Uterus (tissue), 3 donors: ENCODE measurements at regions not wholly inside any gene's neighbourhood (a gene's known extent, or its start where the extent isn't known, plus 50 kb on each side); places are given as distances from the start of the nearest gene placed in this dataset.

Experiments used
- DNase-seq, 2 donors: peaks; one replicate each; pipeline ENCODE4 v3.0.0-alpha.2; 2019 to 2020
- H3K27ac ChIP-seq, 2 donors: fragments of 200-600 bp; sonication (generic); 1 replicate in 1 of 2; 2 replicates in 1 of 2; pipeline ENCODE4 v1.5.1; 2016 to 2018
- H3K27me3 ChIP-seq, 2 donors: fragments of 200-600 bp; sonication (generic); one replicate each; pipeline ENCODE4 v1.5.1; 2018 to 2019; ENCODE audit warnings: control low read depth in 1 of 2
- H3K36me3 ChIP-seq, 2 donors: fragments of 200-600 bp; sonication (generic); one replicate each; pipeline ENCODE4 v1.5.1; 2019; ENCODE audit warnings: control low read depth in 1 of 2
- H3K4me1 ChIP-seq, 2 donors: fragments of 200-600 bp; sonication (generic); one replicate each; pipeline ENCODE4 v1.5.1; 2018 to 2019; ENCODE audit warnings: control low read depth in 1 of 2
- H3K4me3 ChIP-seq, 2 donors: fragments of 200-600 bp; sonication (generic); 1 replicate in 1 of 2; 2 replicates in 1 of 2; pipeline ENCODE4 v1.5.1; 2018 to 2019; ENCODE audit warnings: mild to moderate bottlenecking in 1 of 2
- H3K9me3 ChIP-seq, 2 donors: fragments of 200-600 bp; sonication (generic); one replicate each; pipeline ENCODE4 v1.5.1; 2019; ENCODE audit warnings: control low read depth in 1 of 2
- CTCF ChIP-seq, 4 experiments: fragments of 200-600 bp in 2 of 4; fragments of 450-650 bp in 2 of 4; sonication (generic) in 2 of 4; IDR thresholded peaks; one replicate each; pipeline ENCODE4 v1.5.1; 2016 to 2019; ENCODE audit warnings: antibody characterized with exemption in 4 of 4, mild to moderate bottlenecking in 2 of 4, moderate library complexity in 1 of 4
- POLR2A ChIP-seq, 2 donors: fragments of 450-650 bp; IDR thresholded peaks; one replicate each; pipeline ENCODE4 v1.6.1; 2016; ENCODE audit warnings: antibody characterized with exemption in 2 of 2, mild to moderate bottlenecking in 1 of 2, moderate library complexity in 1 of 2
- intact Hi-C: fragments of 100-400 bp; cut with DNase I; formaldehyde crosslinking; loops from one replicate; pipeline ENCODE4 v1.15.1; 2023; ENCODE audit warnings: low total_unique reads
- donor health status: DM: yes; HTN: yes; CAD: no.

- Histone ChIP-seq H3K9me3 (no peaks in the 10 kb centered on the region), H3K4me1 (peaks cover 0 to 6% of the 10 kb centered on the region in 2 donors), H3K27ac (peak overlapping the region in 1 of 2 donors; percentile 13), H3K27me3 (no peaks in the 10 kb centered on the region), H3K4me3 (no peak overlapping the region), H3K36me3 (no peaks in the 10 kb centered on the region)
- intact Hi-C loops: no loop called here
- TF ChIP-seq CTCF (IDR thresholded peaks at IDR 0.05) (no peak), POLR2A (IDR thresholded peaks at IDR 0.05) (no peak)
- DNase-seq: peak in 1 of 2 donors; percentile 18
These were observed 64.7 kb upstream of the SPOCK1 start for GRCh38 chr5:137563646-137564397.

GRCh38 chr5:137563301-137563645 is 64.1 kb upstream of the SPOCK1 start:
- Histone ChIP-seq H3K9me3 (no peaks in the 10 kb centered on the region), H3K27ac (peak overlapping the region in 1 of 2 donors; percentile 2), H3K4me1 (peaks cover 0 to 6% of the 10 kb centered on the region in 2 donors), H3K36me3 (no peaks in the 10 kb centered on the region), H3K27me3 (no peaks in the 10 kb centered on the region), H3K4me3 (no peak overlapping the region)
- no peak for DNase-seq
- intact Hi-C loops: no loop called here
- TF ChIP-seq CTCF (IDR thresholded peaks at IDR 0.05): no peak
- no peak for TF ChIP-seq POLR2A (IDR thresholded peaks at IDR 0.05)

- no peak overlapping the region for H3K4me3 ChIP-seq
- DNase-seq: no peak
These were observed 62.5 kb upstream of the SPOCK1 start for GRCh38 chr5:137561608-137562007.

GRCh38 chr5:137560420-137560819 is 61.3 kb upstream of the SPOCK1 start:
- no peak for DNase-seq
- intact Hi-C loops: no loop called here
- no peaks in the 10 kb centered on the region for H3K27me3 ChIP-seq
- no peaks in the 10 kb centered on the region for H3K9me3 ChIP-seq
- H3K36me3 ChIP-seq: no peaks in the 10 kb centered on the region
- H3K4me3 ChIP-seq: no peak overlapping the region
- no peak for TF ChIP-seq CTCF (IDR thresholded peaks at IDR 0.05)
- no peak for TF ChIP-seq POLR2A (IDR thresholded peaks at IDR 0.05)
- H3K4me1 ChIP-seq: peaks cover 0 to 6% of the 10 kb centered on the region in 2 donors
- H3K27ac ChIP-seq: no peak overlapping the region

More at GRCh38 chr5:137561608-137562007, 62.5 kb upstream of the SPOCK1 start:
- no peak overlapping the region for H3K27ac ChIP-seq
- no peaks in the 10 kb centered on the region for H3K27me3 ChIP-seq
- no peaks in the 10 kb centered on the region for H3K36me3 ChIP-seq
- TF ChIP-seq CTCF (IDR thresholded peaks at IDR 0.05): no peak
- no peak for TF ChIP-seq POLR2A (IDR thresholded peaks at IDR 0.05)
- no peaks in the 10 kb centered on the region for H3K9me3 ChIP-seq
- H3K4me1 ChIP-seq: peaks cover 0 to 6% of the 10 kb centered on the region in 2 donors
- intact Hi-C loops: no loop called here
